GM12872 (cell line): ENCODE measurements at regions not wholly inside any gene's neighbourhood (a gene's known extent, or its start where the extent isn't known, plus 50 kb on each side); places are given as distances from the start of the nearest gene placed in this dataset.

ENCODE experiments used
- CTCF ChIP-seq: IDR thresholded peaks from 3 replicates; pipeline ENCODE4 v1.5.1; 2011; ENCODE audit warnings: low read depth, mild to moderate bottlenecking, low read length, moderate library complexity; ENCODE audit not compliant: insufficient read depth

- no peak for TF ChIP-seq CTCF
Measured at GRCh38 chr2:144280009-144280408, 239.9 kb downstream of the ZEB2 start.

DNA sequence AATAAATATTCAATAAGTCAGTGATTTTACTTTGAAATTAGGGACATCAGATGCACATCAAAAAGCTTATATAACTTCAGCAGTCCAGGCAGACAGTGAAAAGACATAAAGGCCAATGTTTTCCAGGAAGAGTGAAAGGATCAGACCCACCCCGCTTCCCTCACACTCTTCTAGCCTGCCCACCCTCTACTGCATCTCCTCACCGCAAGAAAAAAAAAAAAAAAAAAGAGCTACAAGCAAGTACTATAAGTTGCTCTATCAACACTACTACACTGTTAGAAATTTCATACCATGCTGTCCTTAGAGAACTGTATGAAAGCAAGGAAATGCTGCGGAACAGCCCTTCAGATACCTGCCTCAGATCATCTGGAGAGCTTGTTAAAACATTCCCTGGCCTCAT lies 240.8 kb downstream of the ZEB2 start:
- TF ChIP-seq CTCF: no peak

DNA sequence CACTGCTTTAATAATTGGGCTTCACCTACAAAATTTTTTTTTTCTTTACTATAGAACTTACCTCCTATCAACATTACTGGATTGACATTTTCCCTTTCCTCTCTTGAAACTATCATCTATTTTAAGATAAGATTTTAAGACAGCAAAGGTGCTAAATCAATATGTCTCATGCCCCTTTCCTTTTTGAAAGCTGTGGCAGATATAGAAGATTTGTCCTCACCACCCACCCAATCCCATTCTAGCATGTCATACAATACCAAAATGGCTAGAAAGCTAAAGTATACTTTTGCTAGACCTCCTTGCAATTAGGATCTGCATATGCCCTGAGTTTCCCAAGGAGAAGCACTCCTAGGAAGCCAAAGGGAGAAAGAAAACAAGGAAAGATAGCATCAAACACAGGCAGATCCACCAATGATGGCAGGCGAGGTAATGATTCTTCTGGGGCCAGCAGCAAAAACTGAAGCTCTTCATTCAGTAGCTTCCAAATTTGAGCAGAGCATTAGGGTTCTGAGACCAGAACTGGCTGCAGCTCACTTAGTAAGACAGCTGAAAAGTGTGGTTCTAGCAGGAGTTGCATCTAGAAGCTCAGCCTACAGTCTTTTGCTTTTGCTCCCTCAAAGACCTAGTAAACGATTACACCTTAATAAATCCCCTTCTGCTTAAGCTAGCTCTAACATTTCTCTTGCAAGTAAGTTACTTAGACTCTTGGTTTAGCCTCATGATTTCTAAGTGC lies 242.1 kb downstream of the ZEB2 start:
- TF ChIP-seq CTCF: no peak

DNA sequence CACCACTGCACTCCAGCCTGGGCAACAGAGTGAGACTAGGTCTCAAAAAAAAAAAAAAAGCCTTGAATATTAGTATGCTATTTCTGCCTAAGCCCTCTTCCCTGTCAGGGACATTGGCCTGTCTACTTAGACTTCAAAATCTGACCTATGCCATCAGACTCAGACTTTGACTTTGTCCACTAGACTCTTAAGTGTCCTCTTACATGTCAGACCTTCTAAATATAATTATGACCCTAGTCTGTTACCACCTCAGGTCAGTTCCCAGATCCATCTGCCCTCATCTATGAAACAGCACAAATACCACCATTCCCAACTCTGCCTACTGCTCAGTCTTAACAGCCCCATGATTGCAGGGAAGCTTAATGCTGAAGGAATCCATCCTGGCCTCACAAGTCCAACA lies 244.6 kb downstream of the ZEB2 start:
- TF ChIP-seq CTCF: no peak

GRCh38 chr2:144274131-144274530 lies 245.8 kb downstream of the ZEB2 start:
- TF ChIP-seq CTCF: no peak

DNA sequence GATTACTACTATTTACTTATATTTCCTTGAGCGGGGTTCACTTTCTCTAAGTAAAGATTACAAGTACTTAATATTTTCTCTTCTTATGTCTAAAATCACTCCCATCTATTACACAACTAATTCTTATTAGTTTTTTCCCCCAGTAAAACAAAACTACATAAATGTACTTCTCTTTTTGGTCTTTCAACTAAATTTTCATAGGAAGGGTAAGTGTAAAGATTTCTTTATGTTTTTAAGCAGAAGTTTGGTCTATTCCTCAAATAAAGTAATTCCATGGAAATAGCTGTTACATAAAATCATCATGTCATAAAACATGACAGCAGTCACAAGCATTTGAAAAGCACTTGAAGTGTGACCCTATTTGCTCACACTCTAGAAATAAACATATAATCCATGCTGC lies 249.0 kb downstream of the ZEB2 start:
- no peak for TF ChIP-seq CTCF

DNA sequence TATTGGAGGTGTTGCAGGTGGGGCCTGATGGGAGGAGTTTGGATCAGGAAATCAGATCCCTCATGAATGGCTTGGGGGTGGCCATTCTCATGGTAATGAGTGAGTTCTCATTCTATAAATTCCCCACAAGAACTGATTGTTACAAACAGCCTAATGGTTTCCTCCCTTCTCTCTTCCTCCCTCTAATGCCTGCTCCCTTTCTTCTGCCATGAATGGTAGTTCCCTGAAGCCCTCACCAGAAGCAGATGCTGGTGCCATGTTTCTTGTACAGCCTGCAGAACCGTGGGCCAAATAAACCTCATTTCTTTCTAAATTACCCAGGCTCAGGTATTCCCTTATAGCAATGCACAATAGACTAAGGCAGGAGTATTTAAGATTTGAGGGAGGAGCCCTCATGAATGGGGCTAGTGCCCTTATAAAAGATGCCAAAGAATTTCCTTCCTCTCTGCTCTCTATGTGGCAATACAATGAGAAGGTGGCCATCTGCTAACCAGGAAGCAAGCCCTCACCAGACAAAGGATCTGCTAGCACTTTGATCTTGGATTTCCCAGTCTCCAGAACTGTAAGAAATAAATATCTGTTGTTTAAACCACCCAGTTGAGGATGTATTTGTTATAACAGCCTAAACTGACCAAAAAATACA lies 251.8 kb downstream of the ZEB2 start:
- no peak for TF ChIP-seq CTCF
